Smooth muscle cell (in vitro differentiated cells): ENCODE measurements at regions not wholly inside any gene's neighbourhood (a gene's known extent, or its start where the extent isn't known, plus 50 kb on each side); places are given as distances from the start of the nearest gene placed in this dataset.

Source experiments
- DNase-seq: peaks from one replicate; lab custom pipeline; 2025; ENCODE audit not compliant: unreplicated experiment; lab: John Stamatoyannopoulos, UW
- H2AFZ ChIP-seq: fragments of 200-600 bp; sonication (generic); 2 replicates; pipeline ENCODE4 v1.6.0; 2016; ENCODE audit warnings: antibody characterized with exemption, low read depth, mild to moderate bottlenecking
- H3F3A ChIP-seq: fragments of 200-600 bp; sonication (generic); 2 replicates; pipeline ENCODE4 v1.6.0; 2017; ENCODE audit warnings: antibody characterized with exemption, low read depth
- H3K27ac ChIP-seq: fragments of 200-600 bp; sonication (generic); 2 replicates; pipeline ENCODE4 v1.5.1; 2016; ENCODE audit warnings: low read depth, mild to moderate bottlenecking
- H3K27me3 ChIP-seq: fragments of 200-600 bp; sonication (generic); 2 replicates; pipeline ENCODE4 v1.6.1; 2016; ENCODE audit warnings: low read depth, mild to moderate bottlenecking
- H3K36me3 ChIP-seq: fragments of 200-600 bp; sonication (generic); 2 replicates; pipeline ENCODE4 v1.5.1; 2016; ENCODE audit warnings: low read depth
- H3K4me1 ChIP-seq: fragments of 200-600 bp; sonication (generic); 2 replicates; pipeline ENCODE4 v1.5.1; 2016; ENCODE audit warnings: low read depth
- H3K4me2 ChIP-seq: fragments of 200-600 bp; sonication (generic); 2 replicates; pipeline ENCODE4 v1.6.0; 2016; ENCODE audit warnings: mild to moderate bottlenecking
- H3K4me3 ChIP-seq: fragments of 200-600 bp; sonication (generic); 2 replicates; pipeline ENCODE4 v1.5.1; 2016; ENCODE audit warnings: mild to moderate bottlenecking
- H3K79me2 ChIP-seq: fragments of 200-600 bp; sonication (generic); 2 replicates; pipeline ENCODE4 v1.6.0; 2016; ENCODE audit warnings: low read depth, mild to moderate bottlenecking
- H3K9ac ChIP-seq: fragments of 200-600 bp; sonication (generic); 2 replicates; pipeline ENCODE4 v1.6.0; 2016; ENCODE audit warnings: low read depth
- H3K9me3 ChIP-seq: fragments of 200-600 bp; sonication (generic); replicated peaks from 2 replicates; pipeline ENCODE4 v1.5.1; 2016; ENCODE audit warnings: low read depth
- H4K20me1 ChIP-seq: fragments of 200-600 bp; sonication (generic); 2 replicates; pipeline ENCODE4 v1.6.0; 2016; ENCODE audit warnings: low read depth
- WGBS: methylation state at CpG from one replicate; pipeline ENCODE4 v1.1.7; 2016; ENCODE audit warnings: low lambda C conversion rate; 5-methylcytosine and 5-hydroxymethylcytosine counted together
- TF ChIP-seq, protein P1 (sequence below): fragments of 200-600 bp; sonication (generic); IDR thresholded peaks from 2 replicates; pipeline ENCODE4 v1.5.1; 2017; ENCODE audit warnings: borderline replicate concordance, mild to moderate bottlenecking, antibody characterized with exemption; ENCODE audit not compliant: insufficient read depth, poor library complexity, severe bottlenecking

DNA sequence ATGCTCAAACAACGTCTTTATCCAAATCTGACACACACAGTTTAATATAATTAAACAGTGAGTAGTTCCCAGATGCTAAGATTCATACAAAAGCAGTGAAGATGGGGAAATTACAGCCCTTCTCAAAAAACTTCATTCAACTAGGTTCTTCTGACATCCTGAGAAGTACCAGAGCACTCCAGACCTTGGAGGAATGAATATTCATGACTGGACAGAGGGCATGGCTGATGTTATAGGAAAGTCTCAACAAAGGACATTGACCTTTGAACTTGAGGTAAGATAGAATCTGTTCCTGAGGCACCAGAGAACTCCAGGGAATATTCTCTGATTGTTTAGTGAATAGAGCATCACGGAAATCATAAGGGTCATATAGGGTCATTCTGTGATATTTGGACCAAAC lies 106.4 kb upstream of the SLC5A12 start:
- Histone ChIP-seq H3K4me2 (no peak overlapping the region), H3K4me1 (no peaks in the 10 kb centered on the region), H4K20me1 (no peaks in the 10 kb centered on the region), H3K79me2 (no peaks in the 10 kb centered on the region), H3K4me3 (no peak overlapping the region), H3K9ac (no peak overlapping the region), H3K27ac (peak overlapping the region; percentile 69), H3K9me3 (peaks cover 8% of the 10 kb centered on the region), H3F3A (no peaks in the 10 kb centered on the region), H3K27me3 (no peaks in the 10 kb centered on the region), H2AFZ (no peak overlapping the region), H3K36me3 (no peaks in the 10 kb centered on the region)
- 83% methylated on average over 2 of the region's 2 CpGs for WGBS
- no peak for DNase-seq
- TF ChIP-seq, protein P1, sequence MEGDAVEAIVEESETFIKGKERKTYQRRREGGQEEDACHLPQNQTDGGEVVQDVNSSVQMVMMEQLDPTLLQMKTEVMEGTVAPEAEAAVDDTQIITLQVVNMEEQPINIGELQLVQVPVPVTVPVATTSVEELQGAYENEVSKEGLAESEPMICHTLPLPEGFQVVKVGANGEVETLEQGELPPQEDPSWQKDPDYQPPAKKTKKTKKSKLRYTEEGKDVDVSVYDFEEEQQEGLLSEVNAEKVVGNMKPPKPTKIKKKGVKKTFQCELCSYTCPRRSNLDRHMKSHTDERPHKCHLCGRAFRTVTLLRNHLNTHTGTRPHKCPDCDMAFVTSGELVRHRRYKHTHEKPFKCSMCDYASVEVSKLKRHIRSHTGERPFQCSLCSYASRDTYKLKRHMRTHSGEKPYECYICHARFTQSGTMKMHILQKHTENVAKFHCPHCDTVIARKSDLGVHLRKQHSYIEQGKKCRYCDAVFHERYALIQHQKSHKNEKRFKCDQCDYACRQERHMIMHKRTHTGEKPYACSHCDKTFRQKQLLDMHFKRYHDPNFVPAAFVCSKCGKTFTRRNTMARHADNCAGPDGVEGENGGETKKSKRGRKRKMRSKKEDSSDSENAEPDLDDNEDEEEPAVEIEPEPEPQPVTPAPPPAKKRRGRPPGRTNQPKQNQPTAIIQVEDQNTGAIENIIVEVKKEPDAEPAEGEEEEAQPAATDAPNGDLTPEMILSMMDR, result no peak

DNA sequence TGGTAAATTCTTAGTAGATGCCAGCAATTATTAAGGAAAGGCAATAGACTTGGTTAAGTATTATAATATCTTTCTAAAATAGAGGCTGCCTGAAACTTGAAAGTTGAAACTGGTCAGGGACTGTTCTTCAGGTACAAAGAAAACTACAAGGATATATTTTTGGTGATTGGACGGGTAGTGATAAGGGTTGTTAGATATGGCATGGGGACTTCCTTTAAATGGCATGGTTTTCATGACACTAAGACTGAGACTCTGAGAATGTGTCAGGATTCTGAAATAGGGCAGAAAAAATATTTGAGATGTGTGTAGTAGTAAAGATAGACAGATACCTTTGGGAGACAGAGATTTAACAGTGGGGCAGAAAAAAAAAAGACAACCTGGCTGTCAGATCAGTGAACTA lies 108.4 kb upstream of the SLC5A12 start:
- Histone ChIP-seq H3K4me2 (no peak overlapping the region), H3K4me1 (no peaks in the 10 kb centered on the region), H3F3A (no peaks in the 10 kb centered on the region), H3K9me3 (peaks cover 8% of the 10 kb centered on the region), H4K20me1 (no peaks in the 10 kb centered on the region), H3K79me2 (no peaks in the 10 kb centered on the region), H3K27ac (no peak overlapping the region), H3K4me3 (no peak overlapping the region), H3K9ac (no peak overlapping the region), H3K27me3 (no peaks in the 10 kb centered on the region), H2AFZ (no peak overlapping the region), H3K36me3 (no peaks in the 10 kb centered on the region)
- TF ChIP-seq, protein P1, result no peak
- DNase-seq, result no peak
- 93% methylated on average over 1 of the region's 1 CpG for WGBS

GRCh38 chr11:26830757-26831156 lies 108.9 kb upstream of the SLC5A12 start:
- TF ChIP-seq, protein P1, result no peak
- H3K27me3 ChIP-seq, result no peaks in the 10 kb centered on the region

DNA sequence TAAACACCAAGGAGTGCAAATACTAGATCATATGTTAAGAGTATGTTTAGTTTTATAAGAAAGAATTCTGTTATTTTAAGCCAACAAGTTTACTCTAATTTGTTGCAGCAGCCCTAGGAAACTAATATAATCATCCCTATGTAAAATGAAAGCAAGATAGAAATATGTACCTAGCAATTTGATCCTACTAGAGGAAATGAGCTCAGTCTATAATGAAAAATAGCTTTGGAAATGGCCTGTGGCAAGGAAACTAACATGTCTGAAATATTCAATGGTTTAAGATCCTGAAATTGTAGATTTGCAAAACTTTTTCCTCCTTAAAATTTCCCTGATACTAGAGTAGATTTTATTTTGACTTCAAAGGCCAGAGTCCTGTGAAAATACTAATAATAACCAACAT lies 112.7 kb upstream of the SLC5A12 start:
- Histone ChIP-seq H3K4me2 (no peak overlapping the region), H2AFZ (no peak overlapping the region), H3K4me1 (no peaks in the 10 kb centered on the region), H3K36me3 (no peaks in the 10 kb centered on the region), H3K9ac (no peak overlapping the region), H3K79me2 (no peaks in the 10 kb centered on the region), H3K27ac (no peak overlapping the region), H3K4me3 (no peak overlapping the region), H3K9me3 (no peaks in the 10 kb centered on the region), H3F3A (no peaks in the 10 kb centered on the region), H4K20me1 (no peaks in the 10 kb centered on the region), H3K27me3 (no peaks in the 10 kb centered on the region)
- TF ChIP-seq, protein P1, result no peak
- DNase-seq, result no peak

More at GRCh38 chr11:26830757-26831156, 108.9 kb upstream of the SLC5A12 start:
- Histone ChIP-seq H3F3A (no peaks in the 10 kb centered on the region), H4K20me1 (no peaks in the 10 kb centered on the region), H2AFZ (no peak overlapping the region), H3K79me2 (no peaks in the 10 kb centered on the region), H3K36me3 (no peaks in the 10 kb centered on the region), H3K9me3 (peaks cover 6% of the 10 kb centered on the region), H3K9ac (no peak overlapping the region), H3K4me1 (no peaks in the 10 kb centered on the region), H3K4me3 (no peak overlapping the region), H3K4me2 (no peak overlapping the region), H3K27ac (no peak overlapping the region)
- no peak for DNase-seq
